Testis (tissue), 2 donors: ENCODE measurements at regions not wholly inside any gene's neighbourhood (a gene's known extent, or its start where the extent isn't known, plus 50 kb on each side); places are given as distances from the start of the nearest gene placed in this dataset.

Source experiments
- POLR2A ChIP-seq: fragments of 450-650 bp; IDR thresholded peaks from one replicate; pipeline ENCODE4 v1.6.1; 2017; ENCODE audit warnings: antibody characterized with exemption, mild to moderate bottlenecking, moderate library complexity
- TF ChIP-seq, protein P1 (sequence below), 3 experiments: fragments of 450-650 bp in 2 of 3; fragments of 200-600 bp in 1 of 3; sonication (generic) in 1 of 3; IDR thresholded peaks; one replicate each; pipeline ENCODE4 v1.5.1; 2016 to 2019; ENCODE audit warnings: antibody characterized with exemption in 3 of 3, mild to moderate bottlenecking in 2 of 3, moderate library complexity in 1 of 3

DNA sequence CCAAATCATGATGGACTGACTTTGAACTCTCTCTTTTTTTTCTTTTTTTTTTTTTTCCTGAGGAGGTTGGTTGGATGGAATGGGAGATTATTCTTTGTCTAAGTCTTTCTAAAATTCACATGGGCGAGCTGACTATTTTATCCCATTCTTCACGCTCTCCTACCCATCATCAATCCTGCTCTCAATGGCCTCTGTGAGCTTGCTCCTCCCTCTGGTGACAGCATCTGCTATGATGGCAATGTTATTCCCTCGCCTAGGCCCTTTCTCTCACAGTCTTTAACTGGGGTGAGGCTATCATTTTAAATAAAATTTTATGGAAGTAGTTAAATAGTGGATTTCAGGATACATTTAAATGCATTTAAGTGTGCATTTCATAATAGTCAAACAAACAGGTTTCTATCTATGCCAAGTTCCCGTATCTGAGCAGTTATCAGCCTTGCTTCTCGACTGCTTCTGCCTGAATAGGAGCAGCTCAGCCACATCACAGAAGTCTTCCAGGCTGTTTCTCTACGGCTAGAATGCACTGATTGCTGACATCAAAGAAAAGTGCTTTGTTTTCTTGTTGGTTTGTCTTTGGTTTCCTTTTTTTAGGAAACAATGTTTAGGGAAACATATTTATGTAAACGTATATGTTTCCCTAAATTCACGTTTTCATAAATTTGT is 2233.8 kb downstream of the MAT2B start:
- TF ChIP-seq, protein P1, sequence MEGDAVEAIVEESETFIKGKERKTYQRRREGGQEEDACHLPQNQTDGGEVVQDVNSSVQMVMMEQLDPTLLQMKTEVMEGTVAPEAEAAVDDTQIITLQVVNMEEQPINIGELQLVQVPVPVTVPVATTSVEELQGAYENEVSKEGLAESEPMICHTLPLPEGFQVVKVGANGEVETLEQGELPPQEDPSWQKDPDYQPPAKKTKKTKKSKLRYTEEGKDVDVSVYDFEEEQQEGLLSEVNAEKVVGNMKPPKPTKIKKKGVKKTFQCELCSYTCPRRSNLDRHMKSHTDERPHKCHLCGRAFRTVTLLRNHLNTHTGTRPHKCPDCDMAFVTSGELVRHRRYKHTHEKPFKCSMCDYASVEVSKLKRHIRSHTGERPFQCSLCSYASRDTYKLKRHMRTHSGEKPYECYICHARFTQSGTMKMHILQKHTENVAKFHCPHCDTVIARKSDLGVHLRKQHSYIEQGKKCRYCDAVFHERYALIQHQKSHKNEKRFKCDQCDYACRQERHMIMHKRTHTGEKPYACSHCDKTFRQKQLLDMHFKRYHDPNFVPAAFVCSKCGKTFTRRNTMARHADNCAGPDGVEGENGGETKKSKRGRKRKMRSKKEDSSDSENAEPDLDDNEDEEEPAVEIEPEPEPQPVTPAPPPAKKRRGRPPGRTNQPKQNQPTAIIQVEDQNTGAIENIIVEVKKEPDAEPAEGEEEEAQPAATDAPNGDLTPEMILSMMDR (IDR thresholded peaks at IDR 0.05): no peak
- TF ChIP-seq POLR2A: no peak
